Trophoblast cell (in vitro differentiated cells and primary cell): ENCODE measurements at regions not wholly inside any gene's neighbourhood (a gene's known extent, or its start where the extent isn't known, plus 50 kb on each side); places are given as distances from the start of the nearest gene placed in this dataset.

ENCODE experiments used
- DNase-seq, 2 donors: peaks; one replicate each; pipeline ENCODE4 v3.0.0-alpha.2; 2016
- H2AFZ ChIP-seq: 2 replicates; pipeline ENCODE4 v1.6.1; 2013; ENCODE audit warnings: low read length, moderate library complexity, mild to moderate bottlenecking; ENCODE audit not compliant: insufficient read depth, poor library complexity
- H2AK5ac ChIP-seq: 2 replicates; pipeline ENCODE4 v1.6.1; 2013; ENCODE audit warnings: mild to moderate bottlenecking, low read length
- H2BK120ac ChIP-seq: 2 replicates; pipeline ENCODE4 v1.6.1; 2013; ENCODE audit warnings: low read length, mild to moderate bottlenecking, moderate library complexity; ENCODE audit not compliant: insufficient read depth, poor library complexity
- H2BK12ac ChIP-seq: 2 replicates; pipeline ENCODE4 v1.6.1; 2013; ENCODE audit warnings: mild to moderate bottlenecking, low read length, moderate library complexity
- H2BK5ac ChIP-seq: 2 replicates; pipeline ENCODE4 v1.6.1; 2013; ENCODE audit warnings: low read length, low read depth, moderate library complexity, mild to moderate bottlenecking; ENCODE audit not compliant: poor library complexity
- H3K14ac ChIP-seq: 2 replicates; pipeline ENCODE4 v1.6.1; 2013; ENCODE audit warnings: mild to moderate bottlenecking, low read length
- H3K18ac ChIP-seq: 2 replicates; pipeline ENCODE4 v1.6.1; 2013; ENCODE audit warnings: mild to moderate bottlenecking, low read length
- H3K23ac ChIP-seq: 2 replicates; pipeline ENCODE4 v1.6.1; 2013; ENCODE audit warnings: low read length
- H3K27ac ChIP-seq: 2 replicates; pipeline ENCODE4 v1.5.1; 2013; ENCODE audit warnings: low read depth, mild to moderate bottlenecking, inconsistent platforms, low read length, moderate library complexity
- H3K27me3 ChIP-seq: 2 replicates; pipeline ENCODE4 v1.6.1; 2013; ENCODE audit warnings: inconsistent platforms, mild to moderate bottlenecking, low read length, moderate library complexity; ENCODE audit not compliant: insufficient read depth
- H3K36me3 ChIP-seq, 2 experiments: 1 replicate in 1 of 2; 2 replicates in 1 of 2; pipeline ENCODE4 v1.6.1; 2013; ENCODE audit warnings: low read length in 2 of 2, mild to moderate bottlenecking in 2 of 2, moderate library complexity in 1 of 2; ENCODE audit not compliant: insufficient read depth in 2 of 2, control insufficient read depth in 1 of 2
- H3K4ac ChIP-seq: 2 replicates; pipeline ENCODE4 v1.6.1; 2013; ENCODE audit warnings: low read depth, mild to moderate bottlenecking, low read length, moderate library complexity
- H3K4me1 ChIP-seq, 2 experiments: 1 replicate in 1 of 2; 2 replicates in 1 of 2; pipeline ENCODE4 v1.6.1; 2013; ENCODE audit warnings: low read length in 2 of 2, mild to moderate bottlenecking in 2 of 2, moderate library complexity in 1 of 2; ENCODE audit not compliant: insufficient read depth in 2 of 2, control insufficient read depth in 1 of 2
- H3K4me2 ChIP-seq: 2 replicates; pipeline ENCODE4 v1.6.1; 2013; ENCODE audit warnings: inconsistent platforms, mild to moderate bottlenecking, low read length, moderate library complexity
- H3K4me3 ChIP-seq: 2 replicates; pipeline ENCODE4 v1.5.1; 2013; ENCODE audit warnings: mild to moderate bottlenecking, low read depth, low read length, inconsistent platforms
- H3K79me1 ChIP-seq: one replicate; pipeline ENCODE4 v1.6.1; 2013; ENCODE audit warnings: low read length
- H3K79me2 ChIP-seq: 2 replicates; pipeline ENCODE4 v1.6.1; 2013; ENCODE audit warnings: low read length, mild to moderate bottlenecking; ENCODE audit not compliant: control insufficient read depth, insufficient read depth, poor library complexity
- H3K9ac ChIP-seq: 2 replicates; pipeline ENCODE4 v1.6.1; 2013; ENCODE audit warnings: mild to moderate bottlenecking, low read length
- H3K9me3 ChIP-seq: 2 replicates; pipeline ENCODE4 v1.6.1; 2013; ENCODE audit warnings: low read depth, mild to moderate bottlenecking, control low read depth, inconsistent platforms, low read length; ENCODE audit not compliant: insufficient read depth
- H4K12ac ChIP-seq: 2 replicates; pipeline ENCODE4 v1.6.1; 2013; ENCODE audit warnings: low read depth, mild to moderate bottlenecking, low read length, moderate library complexity
- H4K8ac ChIP-seq: 2 replicates; pipeline ENCODE4 v1.6.1; 2013; ENCODE audit warnings: low read depth, mild to moderate bottlenecking, low read length, moderate library complexity
- H4K91ac ChIP-seq: one replicate; pipeline ENCODE4 v1.6.1; 2013; ENCODE audit warnings: low read depth, mild to moderate bottlenecking, low read length, moderate library complexity
- WGBS: extraction: QIAGEN DNeasy Blood & Tissue Kit; methylation state at CpG from one replicate; pipeline ENCODE4 v1.1.7; 2013; ENCODE audit warnings: missing lambda C conversion rate; ENCODE audit not compliant: insufficient read length, insufficient coverage; ENCODE audit errors: extremely low coverage; 5-methylcytosine and 5-hydroxymethylcytosine counted together

DNA sequence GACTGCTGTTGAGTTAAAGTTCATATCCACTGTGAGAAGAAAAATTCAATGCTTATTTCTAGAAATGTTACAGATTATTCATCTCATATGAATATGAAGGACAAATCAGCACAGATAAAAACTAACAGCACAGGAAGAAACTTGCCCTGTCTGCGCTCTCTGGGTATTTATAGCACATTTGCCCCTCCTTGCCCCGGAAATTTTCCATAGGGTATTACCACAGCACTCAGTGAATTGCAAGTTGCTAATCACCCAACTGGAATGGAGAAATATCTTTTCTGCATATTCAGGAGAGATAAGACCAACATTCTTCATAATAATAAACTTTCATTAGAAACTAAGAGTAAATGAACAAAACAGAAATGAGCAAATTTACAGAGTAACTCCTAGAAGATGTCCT, 318.0 kb upstream of the KLF12 start:
- H3K36me3 ChIP-seq: no peaks in the 10 kb centered on the region
- no peak overlapping the region for H3K4me3 ChIP-seq
- H2AK5ac ChIP-seq: no peak overlapping the region
- no peak overlapping the region for H4K12ac ChIP-seq
- H2BK5ac ChIP-seq: no peak overlapping the region
- H2BK120ac ChIP-seq: no peak overlapping the region
- no peaks in the 10 kb centered on the region for H3K79me1 ChIP-seq
- no peak overlapping the region for H4K91ac ChIP-seq
- no peaks in the 10 kb centered on the region for H3K27me3 ChIP-seq
- no peak overlapping the region for H3K18ac ChIP-seq
- H4K8ac ChIP-seq: no peak overlapping the region
- no peak overlapping the region for H3K23ac ChIP-seq
- DNase-seq: no peak
- no peak overlapping the region for H3K4ac ChIP-seq
- no peak overlapping the region for H3K27ac ChIP-seq
- WGBS: no CpG with 5 or more reads among the region's 2 CpGs
- no peak overlapping the region for H2AFZ ChIP-seq
- no peak overlapping the region for H3K4me2 ChIP-seq
- H3K79me2 ChIP-seq: no peaks in the 10 kb centered on the region
- H3K4me1 ChIP-seq: no peaks in the 10 kb centered on the region
- H2BK12ac ChIP-seq: no peak overlapping the region
- H3K9me3 ChIP-seq: no peaks in the 10 kb centered on the region
- H3K9ac ChIP-seq: no peak overlapping the region
- no peak overlapping the region for H3K14ac ChIP-seq

DNA sequence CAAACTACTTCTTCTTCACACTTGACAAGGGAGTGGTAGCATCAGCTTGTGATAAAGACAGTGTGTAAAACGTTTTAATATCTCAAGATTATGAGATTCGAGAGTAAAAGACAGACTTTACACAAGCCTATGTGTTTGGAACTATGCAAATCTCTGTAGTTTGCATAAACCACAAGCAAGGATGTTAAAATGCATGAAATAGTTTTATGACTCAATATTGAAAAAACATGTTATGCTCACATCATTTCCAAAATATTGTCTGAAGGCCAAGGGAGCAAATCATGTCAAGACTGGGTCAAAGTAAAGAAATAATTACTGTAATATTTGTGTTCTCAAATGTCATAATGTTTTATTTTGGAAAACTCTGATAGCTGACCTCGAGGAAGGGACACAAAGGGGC, 316.8 kb upstream of the KLF12 start:
- Histone ChIP-seq H2BK120ac (no peak overlapping the region), H4K12ac (no peak overlapping the region), H3K79me1 (no peaks in the 10 kb centered on the region), H3K4ac (no peak overlapping the region), H2AK5ac (no peak overlapping the region), H4K8ac (no peak overlapping the region), H3K9me3 (no peaks in the 10 kb centered on the region), H3K27ac (no peak overlapping the region), H3K4me2 (no peak overlapping the region), H3K27me3 (no peaks in the 10 kb centered on the region), H3K14ac (no peak overlapping the region), H3K4me3 (no peak overlapping the region), H3K79me2 (no peaks in the 10 kb centered on the region), H3K18ac (no peak overlapping the region), H2AFZ (no peak overlapping the region), H2BK12ac (no peak overlapping the region), H3K9ac (no peak overlapping the region), H4K91ac (no peak overlapping the region), H3K23ac (no peak overlapping the region), H2BK5ac (no peak overlapping the region), H3K4me1 (no peaks in the 10 kb centered on the region), H3K36me3 (no peaks in the 10 kb centered on the region)
- WGBS: no CpG with 5 or more reads among the region's 3 CpGs
- DNase-seq: no peak

DNA sequence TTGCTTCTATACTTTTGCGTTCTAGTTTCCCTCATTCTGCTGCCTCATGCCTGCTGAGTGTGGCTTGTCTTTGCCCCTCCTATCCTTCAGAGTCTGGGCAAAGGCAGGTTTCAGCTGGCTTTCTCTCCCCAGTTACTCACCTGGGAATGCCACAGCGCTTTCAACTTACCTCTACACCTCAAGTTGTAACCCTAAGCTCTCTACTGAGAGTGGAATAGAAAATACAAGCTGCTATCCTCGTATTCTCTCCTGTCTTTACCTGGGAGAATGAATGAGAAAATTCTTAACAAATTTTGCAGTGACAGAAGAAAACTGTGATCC, 316.3 kb upstream of the KLF12 start:
- no peak for DNase-seq
- no peak overlapping the region for H4K91ac ChIP-seq
- no peak overlapping the region for H3K4me3 ChIP-seq
- no peaks in the 10 kb centered on the region for H3K79me2 ChIP-seq
- no peaks in the 10 kb centered on the region for H3K27me3 ChIP-seq
- no peak overlapping the region for H2BK5ac ChIP-seq
- no peak overlapping the region for H2AFZ ChIP-seq
- H3K9me3 ChIP-seq: no peaks in the 10 kb centered on the region
- H3K4me2 ChIP-seq: no peak overlapping the region
- no peak overlapping the region for H2BK120ac ChIP-seq
- H4K12ac ChIP-seq: no peak overlapping the region
- H3K79me1 ChIP-seq: no peaks in the 10 kb centered on the region
- H3K14ac ChIP-seq: no peak overlapping the region
- H3K23ac ChIP-seq: no peak overlapping the region
- no CpG with 5 or more reads among the region's 3 CpGs for WGBS
- H3K36me3 ChIP-seq: no peaks in the 10 kb centered on the region
- H4K8ac ChIP-seq: no peak overlapping the region
- no peaks in the 10 kb centered on the region for H3K4me1 ChIP-seq
- H3K4ac ChIP-seq: no peak overlapping the region
- no peak overlapping the region for H3K27ac ChIP-seq
- no peak overlapping the region for H2BK12ac ChIP-seq
- H3K9ac ChIP-seq: no peak overlapping the region
- no peak overlapping the region for H3K18ac ChIP-seq
- H2AK5ac ChIP-seq: no peak overlapping the region

DNA sequence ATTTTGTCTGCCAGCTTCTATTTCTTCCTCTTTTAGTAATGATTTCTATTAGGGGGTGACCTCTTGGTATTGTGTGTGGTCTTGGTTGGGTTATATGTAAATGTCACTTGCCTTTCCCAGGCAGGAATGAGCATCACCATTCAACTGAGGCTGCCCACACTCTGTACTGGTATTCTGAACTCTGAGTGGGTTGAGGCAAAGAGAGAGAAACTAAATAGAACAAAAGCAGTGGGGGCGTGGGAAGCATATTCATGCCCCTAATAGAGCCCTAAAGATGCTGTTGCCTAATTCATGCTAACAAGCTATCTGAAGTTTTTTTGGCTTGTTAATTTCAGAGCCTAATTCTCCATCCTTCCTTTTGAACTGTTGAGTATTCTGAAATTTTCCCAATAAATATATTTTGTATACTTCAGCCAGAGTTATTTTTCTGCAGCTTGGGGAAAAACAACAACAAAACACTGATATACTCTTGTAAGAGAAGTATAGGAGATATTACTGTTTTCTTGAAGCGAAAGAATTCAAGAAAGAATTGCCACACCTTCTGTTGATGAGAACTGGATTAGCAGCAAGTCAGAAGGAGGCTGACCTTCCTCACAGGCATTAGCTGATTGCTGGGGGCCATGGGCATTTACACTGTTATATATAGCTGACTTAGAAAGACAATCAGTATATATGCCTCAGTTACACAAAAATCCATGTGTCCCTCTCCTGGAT, 315.8 kb upstream of the KLF12 start:
- Histone ChIP-seq H3K4me1 (no peaks in the 10 kb centered on the region), H3K23ac (no peak overlapping the region), H2BK120ac (no peak overlapping the region), H3K27me3 (no peaks in the 10 kb centered on the region), H3K9ac (no peak overlapping the region), H3K14ac (no peak overlapping the region), H2AFZ (no peak overlapping the region), H3K36me3 (no peaks in the 10 kb centered on the region), H3K18ac (no peak overlapping the region), H4K12ac (no peak overlapping the region), H3K79me1 (no peaks in the 10 kb centered on the region), H2BK12ac (no peak overlapping the region), H3K79me2 (no peaks in the 10 kb centered on the region), H3K9me3 (no peaks in the 10 kb centered on the region), H3K4me3 (no peak overlapping the region), H3K4ac (no peak overlapping the region), H2AK5ac (no peak overlapping the region), H4K8ac (no peak overlapping the region), H2BK5ac (no peak overlapping the region), H3K4me2 (no peak overlapping the region), H4K91ac (no peak overlapping the region), H3K27ac (no peak overlapping the region)
- DNase-seq: no peak
- WGBS: no CpG with 5 or more reads among the region's 2 CpGs
